Spleen (tissue), 7 donors: ENCODE measurements at regions not wholly inside any gene's neighbourhood (a gene's known extent, or its start where the extent isn't known, plus 50 kb on each side); places are given as distances from the start of the nearest gene placed in this dataset.

Source experiments
- POLR2A ChIP-seq, 3 donors: fragments of 450-650 bp; IDR thresholded peaks; one replicate each; pipeline ENCODE4 v1.5.1; 2017; ENCODE audit warnings: antibody characterized with exemption in 3 of 3, mild to moderate bottlenecking in 1 of 3
- POLR2AphosphoS5 ChIP-seq, 3 donors: sonication (generic); formaldehyde crosslinking; IDR thresholded peaks; one replicate each; pipeline ENCODE4 v1.5.1; 2017; ENCODE audit warnings: antibody characterized with exemption in 3 of 3
- TF ChIP-seq, protein P1 (sequence below), 11 experiments: fragments of 200-600 bp in 7 of 11; fragments of 450-650 bp in 4 of 11; sonication (generic) in 4 of 11; IDR thresholded peaks in 8 of 11; conservative IDR thresholded peaks in 3 of 11; 1 replicate in 7 of 11; 2 replicates in 4 of 11; pipeline versions ENCODE4 v1.4.0 to v1.8.0; 2016 to 2021; ENCODE audit warnings: antibody characterized with exemption in 11 of 11, inconsistent platforms in 4 of 11, mild to moderate bottlenecking in 1 of 11
- donor health status: DM: no; HTN: no; CAD: no; lungs with moderate emphysema.
- donor health status: DM: no; HTN: no; CAD: no.
- donor health status: DM: no; HTN: no; CAD: no.

GRCh38 chr1:83692524-83693381, 306.2 kb downstream of the TTLL7 start:
- TF ChIP-seq POLR2A (IDR thresholded peaks at IDR 0.05) (no peak), POLR2AphosphoS5 (IDR thresholded peaks at IDR 0.05) (no peak)
- TF ChIP-seq, protein P1, sequence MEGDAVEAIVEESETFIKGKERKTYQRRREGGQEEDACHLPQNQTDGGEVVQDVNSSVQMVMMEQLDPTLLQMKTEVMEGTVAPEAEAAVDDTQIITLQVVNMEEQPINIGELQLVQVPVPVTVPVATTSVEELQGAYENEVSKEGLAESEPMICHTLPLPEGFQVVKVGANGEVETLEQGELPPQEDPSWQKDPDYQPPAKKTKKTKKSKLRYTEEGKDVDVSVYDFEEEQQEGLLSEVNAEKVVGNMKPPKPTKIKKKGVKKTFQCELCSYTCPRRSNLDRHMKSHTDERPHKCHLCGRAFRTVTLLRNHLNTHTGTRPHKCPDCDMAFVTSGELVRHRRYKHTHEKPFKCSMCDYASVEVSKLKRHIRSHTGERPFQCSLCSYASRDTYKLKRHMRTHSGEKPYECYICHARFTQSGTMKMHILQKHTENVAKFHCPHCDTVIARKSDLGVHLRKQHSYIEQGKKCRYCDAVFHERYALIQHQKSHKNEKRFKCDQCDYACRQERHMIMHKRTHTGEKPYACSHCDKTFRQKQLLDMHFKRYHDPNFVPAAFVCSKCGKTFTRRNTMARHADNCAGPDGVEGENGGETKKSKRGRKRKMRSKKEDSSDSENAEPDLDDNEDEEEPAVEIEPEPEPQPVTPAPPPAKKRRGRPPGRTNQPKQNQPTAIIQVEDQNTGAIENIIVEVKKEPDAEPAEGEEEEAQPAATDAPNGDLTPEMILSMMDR (IDR thresholded peaks at IDR 0.05 in 8 of 11, conservative IDR thresholded peaks at IDR 0.05 in 3 of 11), result no peak
